ENCODE measurements at regions not wholly inside any gene's neighbourhood (a gene's known extent, or its start where the extent isn't known, plus 50 kb on each side); places are given as distances from the start of the nearest gene placed in this dataset.
A peak's percentile ranks its signal among the peaks of the same experiment; 100 is the strongest.

DNA sequence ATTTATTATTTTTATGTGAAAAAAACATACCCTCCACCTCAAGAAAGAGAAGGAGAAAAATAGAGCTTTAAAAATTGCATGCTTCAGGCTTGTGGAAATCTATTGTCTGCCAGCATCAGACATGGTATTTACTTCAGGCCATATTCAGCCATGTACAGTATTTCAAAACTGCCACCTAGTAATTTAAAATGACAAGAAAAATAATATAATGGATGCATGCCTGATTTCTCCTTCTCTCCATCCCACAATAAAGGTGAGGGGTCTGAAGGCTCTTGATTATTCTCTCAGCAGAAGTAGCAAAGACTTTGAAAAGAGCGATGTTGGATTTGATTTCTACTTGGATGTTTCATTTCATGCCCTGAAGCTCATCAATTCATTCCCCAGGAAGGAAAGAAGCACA, 250.7 kb downstream of the TBC1D4 start:
- DNase-seq (ENCODE audit: low read depth in 4 of 4, low spot score in 3 of 4) = no peak

DNA sequence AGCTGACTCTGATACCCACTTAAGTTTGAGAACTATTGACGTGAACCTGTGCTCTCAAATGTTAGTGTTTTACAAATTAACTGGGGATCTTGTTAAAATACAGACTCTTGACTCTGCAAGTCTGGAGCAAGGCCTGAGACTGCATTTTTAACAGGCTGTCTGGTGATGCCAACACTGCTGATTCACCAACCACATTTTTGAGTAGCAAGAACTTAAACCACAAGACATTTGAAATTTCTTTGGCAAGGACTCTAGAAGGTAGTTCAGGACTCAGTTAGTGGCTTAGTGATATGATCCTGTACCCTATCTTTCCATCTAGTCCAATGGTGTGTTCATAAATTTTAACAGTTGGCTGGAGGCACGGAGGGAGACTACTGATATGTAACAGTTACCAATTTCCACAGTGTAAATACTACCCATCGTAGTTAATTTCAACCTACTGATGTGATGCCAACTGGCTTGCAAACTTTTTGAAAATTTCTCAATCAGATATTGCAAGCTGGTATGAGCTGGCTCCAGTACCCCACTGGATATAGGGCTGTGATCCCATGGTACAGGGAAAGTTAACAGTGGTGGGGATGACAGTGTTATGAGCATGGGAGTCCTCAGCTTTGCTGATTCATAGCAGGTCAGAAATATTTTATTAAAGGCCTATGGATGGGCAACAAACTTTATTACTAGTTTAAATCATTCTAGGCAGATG, 255.1 kb downstream of the TBC1D4 start:
- DNase-seq (ENCODE audit: low read depth in 4 of 4, low spot score in 3 of 4) = no peak

DNA sequence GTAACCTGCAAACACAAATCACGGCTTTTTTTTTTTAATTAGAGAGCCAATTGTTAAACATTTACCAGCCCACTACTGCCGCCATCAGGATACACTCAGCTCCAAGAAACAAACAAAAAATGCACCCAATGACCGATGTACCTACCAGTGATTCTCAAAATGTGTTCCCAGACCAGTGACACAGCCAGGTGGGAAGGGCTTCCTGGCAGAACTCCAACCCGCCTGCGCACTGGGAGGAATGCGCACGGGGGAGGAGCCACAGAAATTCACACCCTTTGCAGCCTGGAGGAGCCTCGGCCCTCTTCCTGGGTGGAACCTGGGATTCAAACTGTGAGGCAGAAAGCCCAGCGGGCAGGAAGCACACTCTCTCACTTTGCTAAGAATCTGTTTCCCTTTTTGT, 255.9 kb downstream of the TBC1D4 start:
- no peak for DNase-seq (ENCODE audit: low read depth in 4 of 4, low spot score in 3 of 4)

DNA sequence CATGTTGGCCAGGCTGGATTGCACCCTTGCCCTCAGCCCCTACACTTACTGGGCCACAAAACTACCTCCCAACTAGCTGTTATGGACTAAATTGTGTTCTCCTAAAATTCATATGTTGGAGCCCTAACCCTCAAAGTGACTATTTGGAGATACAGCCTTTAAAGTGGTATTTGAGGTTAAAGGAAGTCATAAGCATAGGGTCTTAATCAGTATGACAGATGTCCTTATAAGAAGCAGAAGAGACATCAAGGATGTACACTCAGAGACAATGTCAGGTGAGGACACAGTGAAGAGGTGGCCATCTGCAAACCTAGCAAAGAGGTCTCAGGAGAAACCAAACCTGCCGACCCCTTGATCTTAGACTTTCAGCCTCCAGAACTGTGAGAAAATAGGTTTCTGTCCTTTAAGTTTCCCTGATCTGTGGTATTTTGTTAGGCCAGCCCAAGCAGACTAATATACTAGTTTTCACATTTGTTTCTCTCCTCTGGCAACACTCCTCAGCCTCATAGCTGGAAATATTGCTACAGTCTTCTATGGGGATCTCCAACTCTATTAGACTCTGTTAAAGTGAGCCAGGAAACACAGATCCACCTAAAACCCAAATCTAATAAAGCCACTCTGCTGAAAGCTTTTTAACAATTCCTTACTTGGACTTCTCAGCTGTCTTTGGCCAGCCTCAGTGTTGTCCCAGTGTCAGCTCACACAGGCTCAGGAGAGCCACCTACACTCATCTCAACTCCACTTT, 256.5 kb downstream of the TBC1D4 start:
- DNase-seq (ENCODE audit: low read depth in 4 of 4, low spot score in 3 of 4) = no peak

DNA sequence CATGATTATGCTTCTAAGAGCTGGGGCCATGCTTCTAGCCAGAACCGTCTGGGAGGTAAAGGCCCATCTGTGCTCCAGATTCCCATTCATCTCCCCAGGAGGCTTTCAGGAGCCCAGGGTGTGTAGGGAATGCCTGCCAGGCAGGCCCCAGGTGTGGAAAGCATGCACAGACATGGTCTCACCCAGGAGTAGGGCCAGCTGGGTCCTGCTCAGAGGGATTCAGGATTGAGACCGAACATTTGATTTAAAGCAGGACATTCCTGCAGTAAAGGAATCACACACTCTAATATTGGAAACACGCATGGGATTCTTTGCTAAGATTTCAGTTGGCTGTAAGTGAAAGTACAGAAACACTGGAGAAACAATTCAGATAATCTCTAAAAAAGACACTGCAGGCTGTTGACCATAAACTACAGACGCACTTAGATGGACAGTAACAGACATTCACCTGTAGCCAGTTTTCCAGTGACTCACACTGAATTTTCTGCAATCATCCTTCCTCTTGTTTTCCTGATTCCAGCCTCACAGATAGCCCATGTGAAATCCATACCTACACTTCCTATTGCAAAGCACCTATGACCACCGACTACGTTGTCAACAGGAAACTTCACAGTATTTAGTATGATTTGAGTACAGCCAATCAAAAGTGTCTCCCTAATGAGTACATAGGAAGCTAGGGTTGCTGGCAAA, 257.8 kb downstream of the TBC1D4 start:
- no peak for DNase-seq (ENCODE audit: low read depth in 4 of 4, low spot score in 3 of 4)

DNA sequence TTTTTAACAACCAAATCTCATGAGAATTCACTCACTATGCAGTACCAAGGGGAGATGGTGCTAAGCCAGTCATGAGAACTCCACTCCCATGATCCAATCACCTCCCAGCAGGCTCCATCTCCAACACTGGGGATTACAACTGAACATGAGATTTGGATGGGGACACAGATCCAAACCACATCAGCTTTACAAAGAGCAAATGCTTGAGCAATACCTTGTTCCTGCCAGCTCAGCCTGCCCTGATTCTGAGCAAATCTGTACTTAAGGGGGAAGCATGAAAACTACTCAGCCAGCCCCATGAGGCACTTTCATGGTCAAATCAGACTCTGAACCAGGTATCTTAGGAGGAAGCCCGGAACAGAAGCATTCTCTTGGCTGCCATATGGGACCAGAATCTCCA, 259.9 kb downstream of the TBC1D4 start:
- DNase-seq (ENCODE audit: low read depth in 4 of 4, low spot score in 3 of 4) = no peak

DNA sequence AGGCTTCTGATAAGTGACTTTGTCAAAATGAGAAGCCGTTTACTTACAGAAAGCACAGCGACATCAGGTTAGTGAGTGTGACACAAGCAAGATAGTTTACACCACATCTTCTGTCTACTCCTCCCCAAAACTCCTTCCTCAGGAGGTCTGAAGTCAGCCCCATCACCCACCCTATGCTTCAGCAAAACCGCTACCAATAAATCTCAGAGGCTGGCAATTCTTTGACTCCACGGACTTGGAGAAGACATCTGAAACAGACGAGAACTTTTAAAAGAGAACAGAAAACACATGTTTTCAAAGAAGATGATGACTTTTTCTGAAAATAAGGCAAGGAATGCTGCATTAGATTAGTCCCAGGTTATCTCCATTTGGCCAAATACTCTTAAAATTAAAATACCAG, 261.1 kb downstream of the TBC1D4 start:
- DNase-seq (ENCODE audit: low read depth in 4 of 4, low spot score in 3 of 4) = no peak

DNA sequence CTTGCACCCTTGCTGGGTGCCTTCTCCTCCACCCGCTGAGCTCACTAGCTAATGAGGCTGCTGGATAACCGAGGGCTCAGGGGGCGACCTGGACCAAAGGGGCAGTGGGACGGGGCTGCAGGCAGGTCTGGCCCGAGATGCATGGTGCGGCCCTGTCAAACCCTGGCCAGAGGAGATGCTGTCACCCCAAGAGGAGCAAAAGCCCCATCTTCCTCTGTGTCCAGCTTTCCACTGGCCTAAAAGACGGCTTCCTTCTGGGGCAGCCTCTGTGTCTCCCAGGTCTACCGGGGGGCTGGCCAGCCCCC, 261.8 kb downstream of the TBC1D4 start:
- no peak for DNase-seq (ENCODE audit: low read depth in 4 of 4, low spot score in 3 of 4)

DNA sequence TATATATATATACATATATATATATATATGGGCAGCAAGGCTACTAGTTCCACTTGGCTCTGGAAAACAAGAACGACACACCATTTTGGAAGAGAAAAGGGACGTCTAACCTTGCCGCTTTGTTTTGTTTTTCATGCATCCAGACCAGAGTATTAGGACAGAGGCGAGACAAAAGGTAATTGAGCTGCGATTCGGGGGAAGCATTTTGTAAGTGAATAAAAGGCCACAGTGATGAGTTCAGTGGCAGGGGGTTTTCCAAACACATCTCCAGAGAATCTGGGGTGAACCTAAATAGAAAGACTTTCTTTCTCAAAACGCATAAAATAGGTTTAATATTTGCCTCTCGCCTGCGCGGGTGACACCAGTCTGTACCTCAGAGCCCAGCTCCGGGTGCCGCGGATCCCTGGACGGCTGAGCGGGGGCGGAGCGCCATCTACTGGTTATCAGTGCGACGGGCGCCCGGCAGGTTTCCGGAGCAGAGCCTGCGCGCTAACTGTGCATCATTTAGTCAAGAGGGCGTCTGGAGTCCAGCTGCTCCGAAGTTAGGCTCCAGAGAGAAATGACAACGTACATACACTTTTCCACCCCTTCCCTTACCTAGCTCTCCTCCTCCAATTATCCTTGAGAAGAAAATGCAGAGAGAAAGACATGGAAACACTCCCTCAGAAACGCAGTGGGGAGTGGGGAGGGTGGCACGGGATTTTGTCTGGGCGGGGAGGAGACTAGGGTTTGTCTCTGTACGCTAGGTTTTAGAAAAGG, 262.3 kb downstream of the TBC1D4 start:
- DNase-seq (ENCODE audit: low read depth in 4 of 4, low spot score in 3 of 4) = peak; percentile 58 to 68 (median 64)

DNA sequence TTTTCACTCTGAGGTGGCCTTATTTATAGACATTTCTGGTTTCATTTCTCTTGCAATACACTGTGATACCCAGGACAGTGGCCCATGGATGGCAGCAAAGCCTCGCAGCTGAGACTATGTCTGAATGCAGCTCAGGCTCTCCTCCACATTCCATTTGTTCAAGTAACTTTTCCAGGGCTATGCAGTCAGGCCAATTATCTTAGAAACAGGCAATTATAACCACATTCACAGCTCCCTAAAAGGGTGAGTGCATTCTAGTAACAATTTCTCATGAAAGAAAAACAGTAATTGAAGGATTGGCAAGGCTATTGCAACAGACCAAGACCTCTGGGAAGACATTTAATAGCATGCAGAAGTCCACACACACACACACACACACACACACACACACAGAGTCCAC, 264.0 kb downstream of the TBC1D4 start:
- no peak for DNase-seq (ENCODE audit: low read depth in 4 of 4, low spot score in 3 of 4)

DNA sequence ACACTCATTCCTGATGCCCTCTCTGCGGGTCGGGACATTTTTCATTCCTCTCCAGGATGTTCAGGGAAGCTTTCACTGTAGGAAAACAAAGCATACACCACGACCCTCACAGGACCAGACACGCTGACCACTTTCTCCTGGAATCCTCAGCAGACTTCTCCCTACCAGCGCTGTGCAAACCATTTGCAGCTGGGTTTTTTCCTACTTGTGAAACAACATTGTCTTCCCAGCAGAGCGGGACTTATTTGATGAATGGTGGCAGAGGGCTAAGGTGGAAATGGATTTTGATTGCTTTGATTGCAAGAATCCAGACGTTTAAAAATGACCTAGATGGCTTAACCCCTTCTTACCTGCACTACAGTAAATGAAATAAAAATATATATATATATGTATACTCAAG, 265.9 kb downstream of the TBC1D4 start:
- DNase-seq (ENCODE audit: low read depth in 4 of 4, low spot score in 3 of 4) = no peak

DNA sequence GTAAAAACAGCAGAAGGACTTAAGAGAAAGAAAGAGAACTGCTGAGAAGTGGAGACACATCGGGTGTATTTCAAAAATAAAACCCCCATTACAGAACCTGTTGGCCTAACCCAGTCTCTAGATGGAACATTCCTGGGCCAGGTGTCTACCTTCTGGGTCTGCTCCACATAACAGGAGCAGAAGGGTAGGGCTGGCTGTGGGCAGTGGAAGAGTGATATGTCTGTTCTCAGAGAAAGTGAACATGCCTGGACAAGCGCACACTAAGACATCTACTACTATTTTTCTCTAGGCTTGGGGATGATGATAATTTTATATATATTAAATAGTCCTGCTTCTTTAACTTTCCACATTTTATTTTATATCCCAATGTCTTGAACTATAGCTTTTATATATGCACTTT, 267.1 kb downstream of the TBC1D4 start:
- DNase-seq (ENCODE audit: low read depth in 4 of 4, low spot score in 3 of 4) = no peak

DNA sequence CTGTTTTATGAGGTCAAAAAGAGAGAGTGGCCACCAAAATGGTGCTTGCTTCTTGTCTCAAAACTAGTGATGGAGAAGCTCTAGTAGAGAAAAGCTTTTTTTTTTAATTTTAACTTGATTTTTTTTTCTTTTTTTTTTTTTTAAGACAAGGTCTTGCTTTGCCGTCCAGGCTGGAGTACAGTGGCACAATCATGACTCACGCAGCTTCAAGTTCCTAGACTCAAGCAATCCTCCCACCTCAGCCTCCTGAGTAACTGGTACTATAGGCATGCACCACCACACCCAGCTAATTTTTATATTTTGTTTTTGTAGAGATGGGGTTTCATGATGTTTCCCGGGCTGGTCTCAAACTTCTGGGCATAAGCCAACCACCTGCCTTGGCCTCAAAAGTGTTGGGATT, 279.0 kb downstream of the TBC1D4 start:
- DNase-seq (ENCODE audit: low read depth in 4 of 4, low spot score in 3 of 4) = no peak

DNA sequence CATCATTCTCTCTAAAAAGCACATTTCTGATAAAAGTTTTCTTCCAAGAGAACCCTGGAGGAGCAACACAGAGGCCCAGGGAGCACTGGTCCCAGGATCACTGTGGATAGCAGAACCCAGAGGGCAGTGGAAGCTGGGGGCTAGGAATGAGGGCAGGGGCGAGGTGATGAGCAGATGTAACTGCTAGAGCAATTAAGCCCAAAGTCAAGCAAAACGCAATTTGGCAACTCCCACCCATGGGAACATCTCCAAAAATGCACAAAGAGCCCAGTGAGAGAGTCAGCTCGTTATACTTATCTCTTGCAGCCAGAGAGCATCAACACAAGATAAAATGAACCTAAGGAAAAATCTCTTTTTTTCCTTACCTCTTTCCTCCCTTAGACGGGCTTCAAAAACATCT, 284.2 kb downstream of the TBC1D4 start:
- DNase-seq (ENCODE audit: low read depth in 4 of 4, low spot score in 3 of 4) = no peak

DNA sequence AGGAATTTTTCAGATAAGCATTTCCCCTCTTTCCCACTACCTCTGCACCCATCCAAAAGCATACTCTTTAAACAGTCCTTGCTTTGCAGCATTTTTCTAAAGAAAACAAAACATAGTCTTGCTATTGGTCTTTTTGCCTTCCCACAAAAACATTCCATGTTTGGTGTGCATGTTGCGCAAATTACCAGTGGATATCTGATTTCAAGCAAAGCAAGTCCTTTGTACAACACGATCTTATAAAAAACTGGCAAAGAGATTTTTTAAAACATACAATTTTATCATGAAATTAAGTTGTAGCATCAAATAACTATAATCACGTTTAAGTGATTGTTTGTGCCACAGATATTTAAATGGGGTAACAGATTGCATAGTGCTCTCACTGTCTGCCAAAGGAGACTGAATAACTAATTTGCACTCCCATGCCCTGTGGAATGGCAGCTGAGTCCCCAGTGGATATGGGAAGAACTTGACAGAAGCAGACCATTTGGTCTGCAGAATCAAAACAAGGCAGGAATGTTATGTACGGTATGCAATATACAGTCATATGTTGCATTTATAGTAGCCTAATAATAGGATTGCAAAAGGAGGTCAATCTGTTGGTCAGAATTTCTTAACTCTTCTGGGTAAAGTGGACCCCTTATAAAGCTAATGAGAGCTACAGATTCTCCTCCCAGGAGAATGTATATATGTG, 285.7 kb downstream of the TBC1D4 start:
- no peak for DNase-seq (ENCODE audit: low read depth in 4 of 4, low spot score in 3 of 4)

DNA sequence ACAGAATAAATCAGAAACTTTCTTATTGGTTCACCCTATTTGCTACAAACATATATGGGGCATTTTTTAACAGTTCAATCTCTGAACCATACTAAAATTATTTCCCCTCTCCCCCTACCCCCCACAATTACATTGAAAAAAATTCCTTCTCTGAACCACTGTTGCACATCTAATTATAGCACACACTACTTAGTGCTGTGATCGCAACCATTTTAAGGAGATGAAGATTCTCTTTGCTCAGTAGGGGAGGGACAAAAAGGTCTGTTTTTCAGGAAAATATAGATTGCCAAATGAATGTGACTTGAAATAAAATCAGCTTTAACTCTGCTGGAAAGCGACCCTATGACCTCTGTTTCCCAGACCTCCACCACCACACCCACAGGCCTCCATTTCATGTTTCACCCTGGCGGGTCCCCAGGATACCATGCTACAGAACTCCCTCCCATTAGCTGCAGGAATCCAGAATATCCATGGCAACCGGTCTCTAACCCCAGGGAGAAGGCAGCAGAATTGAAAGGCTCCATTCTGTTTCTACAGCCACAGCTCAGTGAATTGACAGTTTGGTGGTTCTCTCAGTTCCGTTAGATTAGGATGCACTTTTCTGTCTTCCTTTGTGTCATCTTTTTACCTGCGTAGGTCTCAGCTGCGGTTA, 286.3 kb downstream of the TBC1D4 start:
- no peak for DNase-seq (ENCODE audit: low read depth in 4 of 4, low spot score in 3 of 4)

DNA sequence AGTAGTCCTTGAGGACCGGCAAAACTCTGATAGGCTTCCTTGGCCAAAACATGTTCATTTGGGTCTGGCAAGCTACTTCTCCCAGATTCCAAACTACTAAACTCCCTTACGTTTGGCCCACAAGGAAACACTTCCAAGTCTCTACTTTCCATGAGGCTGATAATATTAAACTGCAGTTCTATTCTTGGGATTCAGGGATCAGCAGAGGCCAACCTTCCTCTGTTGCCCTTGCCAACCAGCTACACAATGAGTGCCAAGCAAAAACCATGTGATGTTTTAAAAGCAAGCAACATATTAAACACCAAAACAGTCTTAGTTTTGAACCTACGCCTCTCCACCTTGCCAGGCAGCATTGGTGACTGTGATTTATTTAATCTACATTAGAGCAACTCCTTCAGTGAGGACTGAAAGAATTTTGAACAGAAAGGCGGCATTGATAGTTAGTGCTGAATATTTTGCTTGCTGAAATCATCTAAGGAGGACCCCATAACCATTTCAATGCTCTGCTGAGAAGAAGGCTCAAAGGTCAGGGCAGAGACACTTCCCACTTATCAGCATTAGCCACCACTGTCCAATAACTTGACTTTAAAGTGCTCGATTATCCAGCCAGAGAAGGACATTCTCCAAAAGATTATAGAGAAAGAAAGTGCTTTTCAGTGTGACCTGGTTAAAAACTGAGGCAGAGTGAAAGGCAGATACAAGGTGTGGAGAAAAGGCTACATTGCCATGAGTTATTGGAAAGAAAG, 287.1 kb downstream of the TBC1D4 start:
- no peak for DNase-seq (ENCODE audit: low read depth in 4 of 4, low spot score in 3 of 4)

DNA sequence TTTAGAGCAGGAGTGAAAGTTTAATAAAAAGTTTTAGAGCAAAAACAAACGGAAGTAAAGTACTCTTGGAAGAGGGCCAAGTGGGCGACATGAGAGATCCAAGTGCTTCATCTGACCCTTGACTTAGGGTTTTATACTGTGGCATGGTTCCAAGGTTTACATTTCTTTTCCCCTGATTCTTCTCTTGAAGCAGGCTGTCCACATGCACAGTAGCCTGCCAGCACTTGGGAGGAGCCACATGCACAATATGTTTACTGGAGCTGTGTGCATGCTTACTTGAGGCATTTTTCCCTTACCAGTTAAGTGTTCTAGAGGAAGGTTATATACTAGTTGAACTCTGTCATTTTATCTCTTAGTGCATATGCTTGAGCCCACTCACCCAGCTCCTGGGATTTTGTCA, 295.6 kb downstream of the TBC1D4 start:
- no peak for DNase-seq (ENCODE audit: low read depth in 4 of 4, low spot score in 3 of 4)

DNA sequence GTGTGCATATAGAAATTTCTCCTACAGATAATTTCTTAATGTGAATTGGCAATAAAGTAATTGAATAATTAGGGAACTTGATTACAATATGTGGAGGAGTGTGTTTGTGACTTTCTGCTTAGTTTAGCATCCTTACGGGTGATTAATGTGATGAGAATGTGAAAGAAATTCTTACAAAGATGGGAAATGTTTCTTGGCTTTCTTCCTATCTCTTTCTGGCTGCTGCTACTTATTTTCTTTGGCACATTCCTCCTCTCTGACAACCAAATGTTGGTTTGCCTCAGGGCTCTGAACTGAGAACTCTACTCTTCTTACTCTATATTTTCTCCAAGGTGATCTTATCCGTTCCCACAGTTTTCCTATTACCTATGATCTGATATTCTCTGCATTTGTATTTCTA, 300.1 kb downstream of the TBC1D4 start:
- peak in 1 of 4 donors; percentile 11 for DNase-seq (ENCODE audit: low read depth in 4 of 4, low spot score in 3 of 4)
